Stomach (tissue), 8 donors: ENCODE measurements at regions not wholly inside any gene's neighbourhood (a gene's known extent, or its start where the extent isn't known, plus 50 kb on each side); places are given as distances from the start of the nearest gene placed in this dataset.

Experiments used
- DNase-seq, 2 donors: peaks; one replicate each; pipeline versions ENCODE4 v3.0.0 to v3.0.0-alpha.2; 2013 to 2019
- H3K27ac ChIP-seq, 5 donors: fragments of 200-600 bp in 4 of 5; sonication (generic) in 4 of 5; one replicate each; pipeline ENCODE4 v1.5.1; 2013 to 2019; ENCODE audit warnings: mild to moderate bottlenecking in 1 of 5, moderate library complexity in 1 of 5
- H3K27me3 ChIP-seq, 3 donors: fragments of 200-600 bp; sonication (generic); one replicate each; pipeline ENCODE4 v1.5.1; 2017 to 2019; ENCODE audit warnings: mixed run types in 1 of 3
- H3K36me3 ChIP-seq, 4 donors: fragments of 200-600 bp; sonication (generic); 1 replicate in 3 of 4; 2 replicates in 1 of 4; pipeline ENCODE4 v1.5.1; 2016 to 2019
- H3K4me1 ChIP-seq, 4 donors: fragments of 200-600 bp; sonication (generic); one replicate each; pipeline ENCODE4 v1.5.1; 2016 to 2019
- H3K4me3 ChIP-seq, 4 donors: fragments of 200-600 bp; sonication (generic) in 3 of 4; one replicate each; pipeline ENCODE4 v1.5.1; 2016 to 2019; ENCODE audit warnings: mild to moderate bottlenecking in 1 of 4
- H3K9me3 ChIP-seq, 4 donors: fragments of 200-600 bp; sonication (generic); one replicate each; pipeline ENCODE4 v1.5.1; 2016 to 2019
- EP300 ChIP-seq: sonication (generic); formaldehyde crosslinking; IDR thresholded peaks from one replicate; pipeline ENCODE4 v1.6.1; 2017; ENCODE audit warnings: antibody characterized with exemption
- POLR2A ChIP-seq, 4 donors: fragments of 450-650 bp; IDR thresholded peaks; one replicate each; pipeline ENCODE4 v1.6.1; 2016; ENCODE audit warnings: antibody characterized with exemption in 4 of 4, control low read depth in 2 of 4, mild to moderate bottlenecking in 1 of 4, moderate library complexity in 1 of 4
- POLR2AphosphoS5 ChIP-seq, 3 donors: sonication (generic); formaldehyde crosslinking; IDR thresholded peaks; one replicate each; pipeline ENCODE4 v1.6.1; 2016; ENCODE audit warnings: antibody characterized with exemption in 3 of 3
- WGBS, 5 donors: extraction: QIAGEN DNeasy Blood & Tissue Kit in 3 of 5; methylation state at CpG; one replicate each; pipeline versions ENCODE4 v1.1.5 to v1.1.7; 2013 to 2018; 5-methylcytosine and 5-hydroxymethylcytosine counted together
- intact Hi-C: fragments of 100-400 bp; cut with DNase I; formaldehyde crosslinking; loops from one replicate; pipeline ENCODE4 v1.15.1; 2023; ENCODE audit warnings: low total_unique reads
- TF ChIP-seq, protein P1 (sequence below), 7 experiments: fragments of 450-650 bp in 4 of 7; fragments of 200-600 bp in 3 of 7; sonication (generic) in 3 of 7; IDR thresholded peaks; one replicate each; pipeline ENCODE4 v1.5.1; 2016 to 2019; ENCODE audit warnings: antibody characterized with exemption in 7 of 7, control low read depth in 2 of 7, mild to moderate bottlenecking in 1 of 7
- donor health status: healthy with polysubstance abuse.
- donor health status: Bipolar disorder and iron deficiency.
- donor health status: healthy.

GRCh38 chr12:77388445-77389265 is 323.3 kb upstream of the E2F7 start:
- Histone ChIP-seq H3K27ac (no peak overlapping the region), H3K9me3 (no peaks in the 10 kb centered on the region), H3K4me3 (no peak overlapping the region), H3K4me1 (no peaks in the 10 kb centered on the region), H3K27me3 (no peaks in the 10 kb centered on the region), H3K36me3 (no peaks in the 10 kb centered on the region)
- intact Hi-C loops, result no loop called here
- DNase-seq, result no peak
- WGBS, 5 donors, result 71 to 85% (median 79%) methylated on average over 2 of the region's 2 CpGs
- TF ChIP-seq EP300, result no peak
- no peak for TF ChIP-seq POLR2AphosphoS5 (IDR thresholded peaks at IDR 0.05)
- TF ChIP-seq, protein P1, sequence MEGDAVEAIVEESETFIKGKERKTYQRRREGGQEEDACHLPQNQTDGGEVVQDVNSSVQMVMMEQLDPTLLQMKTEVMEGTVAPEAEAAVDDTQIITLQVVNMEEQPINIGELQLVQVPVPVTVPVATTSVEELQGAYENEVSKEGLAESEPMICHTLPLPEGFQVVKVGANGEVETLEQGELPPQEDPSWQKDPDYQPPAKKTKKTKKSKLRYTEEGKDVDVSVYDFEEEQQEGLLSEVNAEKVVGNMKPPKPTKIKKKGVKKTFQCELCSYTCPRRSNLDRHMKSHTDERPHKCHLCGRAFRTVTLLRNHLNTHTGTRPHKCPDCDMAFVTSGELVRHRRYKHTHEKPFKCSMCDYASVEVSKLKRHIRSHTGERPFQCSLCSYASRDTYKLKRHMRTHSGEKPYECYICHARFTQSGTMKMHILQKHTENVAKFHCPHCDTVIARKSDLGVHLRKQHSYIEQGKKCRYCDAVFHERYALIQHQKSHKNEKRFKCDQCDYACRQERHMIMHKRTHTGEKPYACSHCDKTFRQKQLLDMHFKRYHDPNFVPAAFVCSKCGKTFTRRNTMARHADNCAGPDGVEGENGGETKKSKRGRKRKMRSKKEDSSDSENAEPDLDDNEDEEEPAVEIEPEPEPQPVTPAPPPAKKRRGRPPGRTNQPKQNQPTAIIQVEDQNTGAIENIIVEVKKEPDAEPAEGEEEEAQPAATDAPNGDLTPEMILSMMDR (IDR thresholded peaks at IDR 0.05), result no peak
- TF ChIP-seq POLR2A (IDR thresholded peaks at IDR 0.05), result no peak

GRCh38 chr12:77387671-77388070 is 322.3 kb upstream of the E2F7 start:
- Histone ChIP-seq H3K36me3 (no peaks in the 10 kb centered on the region), H3K27me3 (no peaks in the 10 kb centered on the region), H3K27ac (no peak overlapping the region), H3K9me3 (no peaks in the 10 kb centered on the region), H3K4me3 (no peak overlapping the region), H3K4me1 (no peaks in the 10 kb centered on the region)
- WGBS, 5 donors, result 45 to 64% (median 63%) methylated on average over 1 of the region's 1 CpG
- no peak for DNase-seq
- TF ChIP-seq POLR2A (IDR thresholded peaks at IDR 0.05) (no peak), EP300 (no peak), POLR2AphosphoS5 (IDR thresholded peaks at IDR 0.05) (no peak)
- TF ChIP-seq, protein P1 (IDR thresholded peaks at IDR 0.05), result no peak
- intact Hi-C loops, result no loop called here

GRCh38 chr12:77387214-77387613 is 321.8 kb upstream of the E2F7 start:
- no peak for TF ChIP-seq EP300
- TF ChIP-seq POLR2AphosphoS5 (IDR thresholded peaks at IDR 0.05), result no peak
- TF ChIP-seq POLR2A (IDR thresholded peaks at IDR 0.05), result no peak
- TF ChIP-seq, protein P1 (IDR thresholded peaks at IDR 0.05), result no peak
- intact Hi-C loops, result no loop called here
- DNase-seq, result no peak
- H3K27ac ChIP-seq, result no peak overlapping the region
- no peaks in the 10 kb centered on the region for H3K27me3 ChIP-seq
- H3K4me3 ChIP-seq, result no peak overlapping the region
- H3K4me1 ChIP-seq, result no peaks in the 10 kb centered on the region
- H3K9me3 ChIP-seq, result no peaks in the 10 kb centered on the region
- no peaks in the 10 kb centered on the region for H3K36me3 ChIP-seq
- WGBS, 5 donors, result 44 to 76% (median 54%) methylated on average over 3 of the region's 3 CpGs

GRCh38 chr12:77384941-77385340 is 319.6 kb upstream of the E2F7 start:
- 83 to 94% (median 88%) methylated on average over 3 of the region's 3 CpGs for WGBS, 5 donors
- intact Hi-C loops, result no loop called here
- H3K27me3 ChIP-seq, result no peaks in the 10 kb centered on the region
- H3K27ac ChIP-seq, result no peak overlapping the region
- no peak for DNase-seq
- H3K4me3 ChIP-seq, result no peak overlapping the region
- no peaks in the 10 kb centered on the region for H3K9me3 ChIP-seq
- H3K36me3 ChIP-seq, result no peaks in the 10 kb centered on the region
- no peaks in the 10 kb centered on the region for H3K4me1 ChIP-seq
- TF ChIP-seq, protein P1 (IDR thresholded peaks at IDR 0.05), result no peak
- no peak for TF ChIP-seq POLR2A (IDR thresholded peaks at IDR 0.05)
- no peak for TF ChIP-seq EP300
- no peak for TF ChIP-seq POLR2AphosphoS5 (IDR thresholded peaks at IDR 0.05)
